ENCODE measurements at regions not wholly inside any gene's neighbourhood (a gene's known extent, or its start where the extent isn't known, plus 50 kb on each side); places are given as distances from the start of the nearest gene placed in this dataset.

DNA sequence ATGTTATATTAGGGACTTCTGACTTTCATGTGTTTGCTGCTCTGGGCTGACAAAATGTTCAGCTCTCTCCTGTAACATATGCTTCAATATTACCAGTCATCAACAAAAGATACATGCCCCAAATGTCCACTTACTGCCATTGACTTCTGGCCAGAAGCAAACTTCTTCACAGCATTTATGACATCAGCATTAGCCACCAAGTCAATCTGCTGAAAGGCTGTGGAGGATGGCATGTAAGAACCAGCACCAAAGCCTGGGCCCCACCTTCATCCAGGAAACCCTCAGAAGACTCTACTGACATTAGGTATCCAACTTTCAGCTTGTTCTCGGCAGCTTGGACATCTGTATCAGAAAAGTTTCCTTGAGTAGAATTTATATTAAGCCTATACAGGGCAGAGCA, 595.5 kb downstream of the COL12A1 start:
- ATAC-seq, result no peak
- TF ChIP-seq ZNF8 (CRISPR knock-in tag; IDR thresholded peaks at IDR 0.05) (no peak), CSRNP3 (CRISPR knock-in tag; IDR thresholded peaks at IDR 0.05) (no peak), ZFP30 (CRISPR knock-in tag; IDR thresholded peaks at IDR 0.05) (no peak), ZNF70 (CRISPR knock-in tag; IDR thresholded peaks at IDR 0.05) (no peak), POU6F1 (CRISPR knock-in tag; IDR thresholded peaks at IDR 0.05; ENCODE audit: borderline replicate concordance, low read depth) (no peak), OSR1 (CRISPR knock-in tag; IDR thresholded peaks at IDR 0.05) (no peak), ARNTL (CRISPR knock-in tag; IDR thresholded peaks at IDR 0.05; ENCODE audit: borderline replicate concordance, low read depth) (no peak), GLIS3 (CRISPR knock-in tag; IDR thresholded peaks at IDR 0.05) (no peak), SNAI2 (CRISPR knock-in tag; IDR thresholded peaks at IDR 0.05) (no peak), ZFP3 (CRISPR knock-in tag; IDR thresholded peaks at IDR 0.05) (no peak)
- TF ChIP-seq, protein P1, sequence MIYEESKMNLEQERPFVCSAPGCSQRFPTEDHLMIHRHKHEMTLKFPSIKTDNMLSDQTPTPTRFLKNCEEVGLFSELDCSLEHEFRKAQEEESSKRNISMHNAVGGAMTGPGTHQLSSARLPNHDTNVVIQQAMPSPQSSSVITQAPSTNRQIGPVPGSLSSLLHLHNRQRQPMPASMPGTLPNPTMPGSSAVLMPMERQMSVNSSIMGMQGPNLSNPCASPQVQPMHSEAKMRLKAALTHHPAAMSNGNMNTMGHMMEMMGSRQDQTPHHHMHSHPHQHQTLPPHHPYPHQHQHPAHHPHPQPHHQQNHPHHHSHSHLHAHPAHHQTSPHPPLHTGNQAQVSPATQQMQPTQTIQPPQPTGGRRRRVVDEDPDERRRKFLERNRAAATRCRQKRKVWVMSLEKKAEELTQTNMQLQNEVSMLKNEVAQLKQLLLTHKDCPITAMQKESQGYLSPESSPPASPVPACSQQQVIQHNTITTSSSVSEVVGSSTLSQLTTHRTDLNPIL (CRISPR knock-in tag; IDR thresholded peaks at IDR 0.05; ENCODE audit: low read depth), result no peak
- TF ChIP-seq, protein P2, sequence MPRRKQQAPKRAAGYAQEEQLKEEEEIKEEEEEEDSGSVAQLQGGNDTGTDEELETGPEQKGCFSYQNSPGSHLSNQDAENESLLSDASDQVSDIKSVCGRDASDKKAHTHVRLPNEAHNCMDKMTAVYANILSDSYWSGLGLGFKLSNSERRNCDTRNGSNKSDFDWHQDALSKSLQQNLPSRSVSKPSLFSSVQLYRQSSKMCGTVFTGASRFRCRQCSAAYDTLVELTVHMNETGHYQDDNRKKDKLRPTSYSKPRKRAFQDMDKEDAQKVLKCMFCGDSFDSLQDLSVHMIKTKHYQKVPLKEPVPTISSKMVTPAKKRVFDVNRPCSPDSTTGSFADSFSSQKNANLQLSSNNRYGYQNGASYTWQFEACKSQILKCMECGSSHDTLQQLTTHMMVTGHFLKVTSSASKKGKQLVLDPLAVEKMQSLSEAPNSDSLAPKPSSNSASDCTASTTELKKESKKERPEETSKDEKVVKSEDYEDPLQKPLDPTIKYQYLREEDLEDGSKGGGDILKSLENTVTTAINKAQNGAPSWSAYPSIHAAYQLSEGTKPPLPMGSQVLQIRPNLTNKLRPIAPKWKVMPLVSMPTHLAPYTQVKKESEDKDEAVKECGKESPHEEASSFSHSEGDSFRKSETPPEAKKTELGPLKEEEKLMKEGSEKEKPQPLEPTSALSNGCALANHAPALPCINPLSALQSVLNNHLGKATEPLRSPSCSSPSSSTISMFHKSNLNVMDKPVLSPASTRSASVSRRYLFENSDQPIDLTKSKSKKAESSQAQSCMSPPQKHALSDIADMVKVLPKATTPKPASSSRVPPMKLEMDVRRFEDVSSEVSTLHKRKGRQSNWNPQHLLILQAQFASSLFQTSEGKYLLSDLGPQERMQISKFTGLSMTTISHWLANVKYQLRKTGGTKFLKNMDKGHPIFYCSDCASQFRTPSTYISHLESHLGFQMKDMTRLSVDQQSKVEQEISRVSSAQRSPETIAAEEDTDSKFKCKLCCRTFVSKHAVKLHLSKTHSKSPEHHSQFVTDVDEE (CRISPR knock-in tag; IDR thresholded peaks at IDR 0.05), result no peak

DNA sequence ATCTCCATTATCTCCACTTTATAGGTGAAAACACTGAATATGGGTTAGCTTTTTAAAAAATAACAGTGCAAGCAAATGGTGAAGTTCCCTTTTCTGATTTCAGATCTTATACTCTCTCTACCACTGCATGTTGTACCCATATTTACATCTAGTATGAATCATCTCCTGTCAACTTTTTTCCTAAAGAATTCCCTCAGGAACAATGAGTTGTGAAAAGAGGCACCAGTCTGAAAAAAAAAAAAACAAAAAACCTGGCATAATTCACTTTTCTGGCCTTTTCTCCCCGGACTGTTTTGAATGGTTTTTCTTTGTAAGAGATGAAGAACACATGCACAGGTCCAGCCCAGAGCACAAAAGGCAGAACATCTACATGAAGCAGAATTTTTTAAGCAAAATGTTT, 596.0 kb downstream of the COL12A1 start:
- TF ChIP-seq RARB (CRISPR knock-in tag; IDR thresholded peaks at IDR 0.05) (no peak), ISL1 (CRISPR knock-in tag; IDR thresholded peaks at IDR 0.05) (no peak), ZNF8 (CRISPR knock-in tag; IDR thresholded peaks at IDR 0.05) (no peak), ZNF70 (CRISPR knock-in tag; IDR thresholded peaks at IDR 0.05) (no peak), PPARA (CRISPR knock-in tag; IDR thresholded peaks at IDR 0.05; ENCODE audit: borderline replicate concordance) (no peak), ESRRG (CRISPR knock-in tag; IDR thresholded peaks at IDR 0.05) (no peak), TCF4 (CRISPR knock-in tag; IDR thresholded peaks at IDR 0.05; ENCODE audit: borderline replicate concordance) (no peak), ZFP3 (CRISPR knock-in tag; IDR thresholded peaks at IDR 0.05) (no peak), BACH2 (CRISPR knock-in tag; IDR thresholded peaks at IDR 0.05; ENCODE audit: borderline replicate concordance) (no peak), ZNF565 (CRISPR knock-in tag; conservative IDR thresholded peaks at IDR 0.05; ENCODE audit: low read depth) (no peak), CSDC2 (CRISPR knock-in tag; IDR thresholded peaks at IDR 0.05) (no peak), SNAI2 (CRISPR knock-in tag; IDR thresholded peaks at IDR 0.05) (no peak), ZFP30 (CRISPR knock-in tag; IDR thresholded peaks at IDR 0.05) (no peak), GLIS3 (CRISPR knock-in tag; IDR thresholded peaks at IDR 0.05) (no peak), PATZ1 (CRISPR knock-in tag; IDR thresholded peaks at IDR 0.05; ENCODE audit: borderline replicate concordance) (no peak), TOX (CRISPR knock-in tag; IDR thresholded peaks at IDR 0.05; ENCODE audit: borderline replicate concordance) (no peak)
- TF ChIP-seq, protein P1 (CRISPR knock-in tag; IDR thresholded peaks at IDR 0.05; ENCODE audit: low read depth), result no peak
- TF ChIP-seq, protein P2 (CRISPR knock-in tag; IDR thresholded peaks at IDR 0.05), result no peak
- ATAC-seq, result no peak

All from SK-N-SH treated with all-trans-retinoic acid at 6 μM for 48 hours (cell line).